GM19463 (cell line): ENCODE measurements at regions not wholly inside any gene's neighbourhood (a gene's known extent, or its start where the extent isn't known, plus 50 kb on each side); places are given as distances from the start of the nearest gene placed in this dataset.
"Not testable (repeated sequence)": the region's sequence is repeated elsewhere in the genome, so short reads cannot be mapped to it uniquely, and the experiment has no call there.

ENCODE experiments used
- ATAC-seq: cut with Tn5 transposase; IDR thresholded peaks from one replicate; pipeline ENCODE4 v1.9.1; 2021; ENCODE audit warnings: mild to moderate bottlenecking, moderate library complexity; ENCODE audit not compliant: unreplicated experiment

DNA sequence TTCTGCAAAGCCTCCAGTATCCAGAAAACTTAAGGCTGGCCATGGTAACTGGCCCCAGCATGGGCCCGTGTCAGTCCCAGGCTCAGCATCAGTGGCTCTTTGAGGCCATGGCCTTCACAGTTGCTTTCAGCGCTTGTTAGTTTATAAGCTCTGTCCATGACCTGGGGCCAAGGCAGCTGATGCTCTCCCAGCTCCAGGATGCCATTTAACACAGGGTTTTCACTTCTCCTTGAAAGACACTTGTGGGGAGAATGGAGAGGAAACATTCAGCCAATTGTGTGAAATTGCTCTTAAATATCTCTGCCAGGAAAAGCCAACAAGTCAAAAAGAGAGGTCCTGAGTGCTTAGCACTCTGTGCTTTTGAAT is 321.3 kb downstream of the FOXO1 start:
- ATAC-seq = no peak

DNA sequence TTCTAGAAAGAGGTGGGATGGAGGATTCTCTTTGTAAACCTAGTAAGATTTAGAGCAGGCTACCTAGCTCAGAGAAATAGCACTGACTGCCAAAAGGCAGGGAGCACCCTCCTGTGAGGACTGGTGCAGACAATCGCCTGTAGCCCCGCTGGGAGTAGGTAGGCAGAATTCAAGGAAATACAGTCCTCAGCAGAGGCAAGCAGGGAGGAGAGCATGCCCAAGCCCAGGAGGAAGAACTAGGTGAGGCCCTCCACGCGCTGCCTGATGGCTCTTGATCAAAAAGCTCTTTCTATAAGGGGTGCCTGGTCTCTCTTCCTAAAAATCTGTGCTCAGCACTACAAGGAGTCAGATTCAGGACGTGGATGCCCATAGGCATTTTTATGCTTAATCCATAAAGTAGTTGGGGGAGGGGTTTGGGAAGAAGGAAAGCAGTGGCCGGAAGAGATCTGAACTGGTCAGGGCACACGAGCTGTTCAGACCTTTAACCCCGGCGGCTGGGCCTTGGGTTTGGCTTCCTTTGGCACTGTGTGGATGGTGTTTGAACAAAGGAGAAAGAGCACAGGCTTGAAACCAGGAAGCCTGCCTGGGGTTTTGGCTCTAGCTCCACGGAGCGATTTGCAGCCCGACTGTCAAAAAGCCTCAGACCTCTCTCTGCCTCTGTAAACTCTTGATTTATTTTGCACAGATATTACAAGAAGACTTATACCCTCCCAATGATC is 320.6 kb downstream of the FOXO1 start:
- no peak for ATAC-seq

DNA sequence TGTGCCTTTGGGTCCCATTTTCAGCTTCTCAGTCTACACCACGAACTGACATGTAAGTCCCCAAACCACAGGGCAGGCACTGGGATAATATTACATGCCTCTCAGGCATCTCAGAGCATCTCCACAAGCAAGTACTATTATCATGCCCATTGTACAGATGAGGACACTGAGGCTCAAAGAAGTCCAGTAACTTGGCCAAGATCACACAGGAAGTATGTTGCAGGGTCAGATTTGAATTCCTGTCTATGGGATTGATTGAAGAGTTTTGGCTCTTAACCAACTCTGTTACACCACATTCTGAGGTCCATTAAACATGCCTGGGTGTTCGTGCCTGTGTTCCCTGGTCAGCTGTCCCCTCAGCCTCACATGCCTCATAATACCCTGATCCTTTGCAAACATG is 319.8 kb downstream of the FOXO1 start:
- no peak for ATAC-seq

DNA sequence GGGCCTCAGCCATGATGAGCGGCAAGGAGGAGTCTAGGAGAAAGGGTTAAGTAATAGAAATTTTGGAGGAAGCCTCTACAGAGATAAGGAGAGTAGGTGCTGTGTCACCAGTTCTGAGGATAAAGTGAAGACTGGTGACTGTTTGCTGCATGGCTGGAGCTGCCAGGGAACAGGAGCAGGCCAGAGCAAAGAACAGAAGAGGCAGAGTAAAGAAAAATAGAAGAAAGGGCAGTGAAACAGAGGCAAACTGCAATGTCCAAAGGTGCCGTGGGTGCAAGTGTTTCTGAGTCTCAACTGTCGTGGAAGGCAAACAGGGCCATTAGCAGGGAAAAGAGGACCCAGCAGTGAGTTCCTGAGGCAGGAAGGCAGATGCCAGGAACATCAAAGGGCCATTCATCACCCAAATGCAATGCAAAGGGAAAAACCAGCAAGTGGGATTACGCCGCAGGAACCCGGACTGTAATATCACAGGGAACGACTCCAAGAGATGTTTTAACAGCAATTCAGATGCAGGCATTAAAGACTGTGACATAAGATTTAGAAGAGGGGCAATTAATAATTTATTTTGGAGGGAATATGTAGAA is 318.3 kb downstream of the FOXO1 start:
- no peak for ATAC-seq

DNA sequence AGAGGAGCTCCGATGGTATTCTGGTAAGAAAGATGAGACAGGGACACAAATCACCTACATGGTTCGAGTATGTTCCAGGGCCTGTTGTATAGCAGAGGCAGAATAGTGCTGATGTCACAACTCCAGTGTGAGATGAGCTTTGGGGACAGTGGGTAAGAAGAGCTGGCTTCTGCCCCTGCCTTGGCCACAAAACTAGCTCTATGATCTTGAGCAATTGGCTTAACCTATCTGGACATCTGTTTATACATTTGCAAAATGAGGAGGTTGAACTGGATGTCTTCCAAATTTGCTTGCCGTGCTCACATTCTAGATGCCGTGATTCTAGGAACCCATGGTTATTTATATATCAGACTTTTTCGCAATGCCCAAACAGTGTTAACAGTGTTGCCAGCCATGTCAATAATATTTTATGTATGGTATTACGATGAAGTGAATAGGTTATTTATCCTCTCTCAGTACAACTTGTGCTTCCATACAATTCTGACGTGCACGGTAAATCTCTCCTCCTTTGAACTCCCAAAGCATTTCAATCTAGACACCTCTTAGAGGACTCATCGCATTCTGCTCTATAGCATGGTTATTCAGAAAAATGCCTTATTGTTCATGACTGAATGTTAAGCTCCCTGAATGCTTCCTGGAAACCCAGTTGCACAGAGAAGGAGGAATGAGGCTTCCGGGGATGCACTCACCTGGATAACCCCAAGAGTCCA is 316.0 kb downstream of the FOXO1 start:
- no peak for ATAC-seq

DNA sequence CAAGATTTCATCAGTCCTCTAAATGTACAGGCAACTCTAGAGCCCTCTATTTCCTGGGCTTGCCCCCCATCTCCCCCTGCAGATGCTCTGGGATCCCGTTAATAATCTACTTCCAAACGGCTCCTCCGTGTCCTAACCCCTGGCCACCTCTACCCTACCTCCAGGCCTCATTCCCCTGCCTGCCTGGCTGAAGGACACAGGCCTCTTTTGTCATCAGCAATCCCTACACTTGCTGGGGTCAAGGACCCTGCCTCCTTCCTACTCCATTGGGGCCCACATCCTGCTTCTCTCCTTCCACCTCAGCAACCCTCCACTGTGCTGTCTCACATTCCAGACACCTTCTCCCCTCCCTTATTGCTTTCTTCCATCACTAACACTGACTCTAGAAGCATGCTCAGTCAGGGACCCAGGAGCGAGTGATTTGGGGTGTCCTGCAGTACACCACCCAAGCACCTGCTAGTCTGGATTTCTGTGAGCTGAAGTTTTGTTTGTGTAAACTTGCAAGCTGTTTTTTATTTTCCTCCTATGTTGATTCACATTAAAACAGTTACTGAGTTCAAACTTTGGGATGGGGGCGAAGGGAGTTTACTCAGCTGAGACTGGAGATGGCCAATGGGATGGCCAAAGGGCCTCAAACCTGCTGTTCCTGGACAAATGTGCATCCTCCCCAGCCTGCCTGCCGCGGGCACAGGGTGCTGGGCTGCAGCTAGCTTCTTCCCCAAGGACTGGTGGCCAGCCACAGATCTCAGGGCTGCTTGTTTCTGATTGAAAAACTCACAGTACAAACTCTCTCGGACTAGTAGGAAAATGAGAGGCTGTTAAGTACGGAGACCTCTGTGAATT is 314.7 kb downstream of the FOXO1 start:
- ATAC-seq = no peak

DNA sequence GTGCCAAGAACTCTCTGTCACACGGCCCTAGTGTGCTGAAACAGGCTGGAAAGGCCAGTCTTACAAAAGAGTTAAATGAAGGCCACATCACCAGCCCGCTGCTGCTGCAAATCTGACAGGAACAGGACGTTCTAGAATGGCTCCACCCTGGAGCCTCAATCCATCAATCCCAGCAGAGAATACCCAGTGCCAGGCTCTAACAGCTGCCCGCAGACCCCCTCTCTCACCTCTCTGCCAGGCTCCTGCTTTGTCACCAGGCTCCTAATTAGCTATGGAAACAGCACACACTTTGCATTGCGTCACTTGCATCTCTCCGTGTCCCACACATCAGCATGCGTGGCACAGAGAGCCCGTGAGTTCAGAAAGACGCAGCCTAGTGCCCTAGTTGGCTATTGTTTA is 314.1 kb downstream of the FOXO1 start:
- ATAC-seq = no peak

DNA sequence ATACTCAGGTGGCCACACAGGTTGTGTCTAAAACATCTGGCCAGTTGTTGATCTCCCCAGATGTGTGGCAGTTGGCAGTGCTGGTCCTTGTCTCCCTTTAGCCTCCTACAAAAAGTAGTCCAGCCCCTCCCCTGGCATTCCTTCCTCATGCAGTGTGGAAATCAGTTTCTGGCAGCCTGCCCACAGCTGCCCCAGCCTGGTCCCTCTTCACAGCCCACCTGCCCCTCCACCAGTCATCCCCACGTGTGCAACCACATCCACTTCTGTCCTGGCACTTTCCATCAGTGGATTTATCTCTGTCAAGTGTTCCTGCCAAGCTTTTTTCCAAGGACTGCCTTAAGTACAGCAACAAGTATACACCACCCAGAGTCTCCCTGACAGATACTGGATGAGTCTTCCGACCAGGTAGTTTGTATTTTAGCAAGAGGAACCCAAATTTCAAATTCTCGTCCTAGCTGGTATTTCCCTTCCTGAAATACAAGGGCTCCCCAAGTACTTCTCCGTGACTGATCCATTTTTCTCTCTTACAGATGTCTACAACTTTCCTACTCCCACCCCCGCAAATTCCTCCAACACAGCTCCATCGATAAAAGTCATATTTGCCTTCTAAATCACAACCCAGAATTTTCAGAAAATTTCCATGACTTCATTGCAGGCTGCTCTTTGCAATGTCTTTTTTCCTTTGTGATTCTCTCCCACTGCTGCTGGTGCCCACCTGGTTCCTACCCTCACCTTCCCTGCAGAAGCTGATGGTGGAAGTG is 313.5 kb downstream of the FOXO1 start:
- ATAC-seq = no peak

DNA sequence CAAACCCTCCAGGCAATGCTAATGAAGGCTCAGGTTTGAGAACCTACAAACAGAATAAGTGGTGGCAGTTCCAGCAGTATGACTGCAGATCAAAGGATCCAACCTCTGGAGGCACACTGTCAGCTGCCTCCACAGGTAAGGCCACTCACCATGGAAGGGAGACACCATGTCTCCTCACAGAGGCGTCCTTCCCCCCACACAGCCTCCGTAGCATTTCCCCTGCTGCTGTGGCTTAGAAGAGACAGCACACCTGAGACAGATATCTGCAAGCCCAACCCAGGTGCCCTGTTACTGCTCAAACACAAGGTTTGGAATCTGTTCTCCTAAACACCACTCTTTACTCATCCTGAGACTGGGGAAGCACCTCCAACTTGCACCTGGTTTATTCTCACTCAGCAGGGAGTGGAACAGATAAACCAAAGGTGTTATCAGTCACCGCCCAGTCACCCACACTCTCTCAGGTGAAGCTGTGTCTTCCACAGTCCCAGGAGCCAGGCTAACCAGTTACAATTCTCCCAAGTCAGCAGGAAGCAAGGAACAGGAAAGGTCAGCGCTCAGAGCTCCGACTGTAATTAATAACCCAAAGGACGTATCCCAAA is 311.2 kb downstream of the FOXO1 start:
- no peak for ATAC-seq

DNA sequence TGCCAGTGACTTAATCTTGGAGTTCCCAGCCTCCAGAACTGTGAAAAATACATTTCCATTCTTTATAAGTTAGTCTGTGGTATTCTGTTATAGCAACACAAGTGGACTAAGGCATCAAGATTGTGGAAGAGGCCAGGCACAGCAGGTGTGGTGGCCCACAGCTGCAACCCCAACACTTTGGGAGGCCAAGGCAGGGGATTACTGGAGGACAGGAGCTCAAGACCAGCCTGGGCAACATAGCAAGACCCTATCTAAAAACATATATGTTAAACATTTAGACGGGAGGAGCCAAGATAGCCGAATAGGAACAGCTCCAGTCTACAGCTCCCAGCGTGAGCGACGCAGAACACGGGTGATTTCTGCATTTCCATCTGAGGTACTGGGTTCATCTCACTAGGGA is 310.4 kb downstream of the FOXO1 start:
- no peak for ATAC-seq

DNA sequence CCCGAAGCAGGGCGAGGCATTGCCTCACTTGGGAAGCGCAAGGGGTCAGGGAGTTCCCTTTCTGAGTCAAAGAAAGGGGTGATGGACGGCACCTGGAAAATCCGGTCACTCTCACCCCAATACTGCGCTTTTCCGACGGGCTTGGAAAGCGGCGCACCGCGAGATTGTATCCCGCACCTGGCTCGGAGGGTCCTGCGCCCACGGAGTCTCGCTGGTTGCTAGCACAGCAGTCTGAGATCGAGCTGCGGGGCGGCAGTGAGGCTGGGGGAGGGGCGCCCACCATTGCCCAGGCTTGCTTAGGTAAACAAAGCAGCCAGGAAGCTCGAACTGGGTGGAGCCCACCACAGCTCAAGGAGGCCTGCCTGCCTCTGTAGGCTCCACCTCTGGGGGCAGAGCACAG is 310.0 kb downstream of the FOXO1 start:
- ATAC-seq = not testable (repeated sequence)

DNA sequence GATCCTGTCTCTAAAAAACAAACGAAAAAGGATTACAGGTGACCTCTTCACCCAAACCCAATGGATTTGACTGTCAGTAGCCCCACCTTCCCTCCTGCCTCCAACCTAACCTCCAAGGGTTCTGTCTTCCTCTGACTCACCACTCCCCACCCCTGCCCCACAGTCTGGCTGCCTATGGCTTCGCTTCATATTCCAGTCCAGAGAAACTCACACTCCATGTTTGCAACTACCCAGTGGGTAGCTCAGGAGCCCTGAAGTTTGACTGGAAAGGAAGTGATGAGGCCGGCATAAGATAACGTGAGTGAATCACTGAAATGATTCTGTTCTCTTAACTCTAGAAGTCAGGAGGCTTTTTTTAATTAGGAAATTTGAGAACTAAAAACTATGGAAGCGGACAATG is 303.9 kb downstream of the FOXO1 start:
- no peak for ATAC-seq

DNA sequence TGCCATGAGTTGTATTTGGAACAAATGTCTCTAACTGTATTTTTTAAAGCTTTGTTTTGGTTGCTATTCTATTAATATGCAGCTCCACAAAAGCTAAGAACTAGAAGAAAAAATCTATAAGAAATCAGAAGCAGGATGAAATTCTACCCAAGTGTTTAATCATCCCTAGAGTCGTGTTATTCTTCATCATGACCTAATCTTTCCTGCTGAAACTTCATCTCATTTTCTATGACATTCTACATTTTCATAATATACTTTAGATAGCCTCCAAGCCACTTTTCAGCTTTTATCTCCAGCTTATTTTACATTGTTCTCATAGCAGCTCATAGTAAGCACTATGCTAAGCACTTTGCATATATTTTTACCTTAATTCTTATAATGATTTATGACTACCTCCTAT is 302.8 kb downstream of the FOXO1 start:
- ATAC-seq = no peak

DNA sequence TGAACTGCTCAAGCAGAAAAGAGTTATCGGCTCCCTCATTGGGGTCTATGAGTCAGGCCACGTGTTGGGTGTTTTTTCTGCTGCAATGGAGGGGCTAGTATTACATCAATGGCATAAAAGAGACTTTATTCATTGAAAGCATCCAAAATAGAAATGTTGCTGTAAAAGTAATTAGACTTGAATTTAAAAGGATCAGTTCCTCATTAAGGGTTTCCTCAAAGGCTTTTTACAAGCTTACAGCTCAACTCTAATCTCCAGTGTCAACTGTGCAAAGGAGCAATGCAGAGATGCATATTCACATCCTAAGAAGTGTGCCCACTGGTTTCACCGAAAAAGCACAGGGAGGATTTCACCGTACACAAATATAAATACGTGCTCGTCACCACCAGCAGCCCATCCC is 300.3 kb downstream of the FOXO1 start:
- ATAC-seq = no peak

DNA sequence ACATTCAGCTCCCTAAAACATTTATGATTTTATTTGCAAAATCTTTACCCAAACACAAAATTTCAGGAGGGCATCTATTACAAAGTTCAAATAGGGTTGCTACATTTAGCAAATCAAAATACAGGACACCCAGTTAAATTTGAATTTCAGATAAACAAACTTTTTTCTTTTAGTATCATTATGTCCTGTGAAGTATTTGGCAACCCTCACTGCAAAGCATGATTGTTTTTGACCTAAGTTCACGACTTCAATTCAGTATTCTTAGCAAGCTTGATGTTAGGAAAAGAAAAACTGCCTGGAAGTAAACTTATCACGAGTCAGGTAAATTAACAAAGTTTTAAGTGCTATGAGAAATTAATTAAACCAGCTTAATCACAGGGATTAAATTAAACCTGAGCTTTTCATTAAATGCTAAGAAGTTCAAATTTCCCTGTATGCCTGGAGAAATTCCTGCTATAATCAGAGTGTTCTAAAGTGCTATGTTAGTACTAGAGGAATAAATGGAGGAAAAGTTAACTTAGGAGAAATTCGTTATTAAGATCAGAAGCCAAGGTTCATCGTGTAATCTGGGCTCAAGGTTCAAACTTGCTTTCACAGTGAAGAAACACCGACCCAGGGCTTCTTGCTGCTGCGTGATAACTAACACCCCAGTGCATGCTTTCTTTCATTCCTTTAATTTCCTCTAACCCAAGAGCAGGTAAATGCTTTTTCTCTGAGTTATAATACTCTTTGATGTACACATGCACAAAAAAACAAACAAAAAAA is 298.1 kb downstream of the FOXO1 start:
- no peak for ATAC-seq

DNA sequence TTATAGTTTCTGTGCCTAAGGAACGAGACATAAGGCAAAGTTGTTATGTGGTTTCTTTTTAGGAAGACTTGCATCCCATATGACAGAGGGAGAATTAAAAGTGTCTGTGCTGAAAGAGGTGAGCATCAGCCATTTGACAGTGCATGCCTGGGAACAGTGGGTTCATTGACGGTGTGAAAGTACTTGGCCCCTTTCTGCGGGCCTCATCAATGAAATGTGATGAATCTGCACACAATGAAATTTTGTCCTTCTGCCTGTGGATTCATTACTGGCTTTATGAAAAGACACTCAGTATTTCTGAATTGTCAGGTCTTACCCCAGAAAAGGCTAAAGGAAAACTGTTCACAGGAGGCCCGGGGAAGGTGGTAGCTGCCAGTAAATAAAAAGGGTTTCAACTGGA is 295.8 kb downstream of the FOXO1 start:
- no peak for ATAC-seq

DNA sequence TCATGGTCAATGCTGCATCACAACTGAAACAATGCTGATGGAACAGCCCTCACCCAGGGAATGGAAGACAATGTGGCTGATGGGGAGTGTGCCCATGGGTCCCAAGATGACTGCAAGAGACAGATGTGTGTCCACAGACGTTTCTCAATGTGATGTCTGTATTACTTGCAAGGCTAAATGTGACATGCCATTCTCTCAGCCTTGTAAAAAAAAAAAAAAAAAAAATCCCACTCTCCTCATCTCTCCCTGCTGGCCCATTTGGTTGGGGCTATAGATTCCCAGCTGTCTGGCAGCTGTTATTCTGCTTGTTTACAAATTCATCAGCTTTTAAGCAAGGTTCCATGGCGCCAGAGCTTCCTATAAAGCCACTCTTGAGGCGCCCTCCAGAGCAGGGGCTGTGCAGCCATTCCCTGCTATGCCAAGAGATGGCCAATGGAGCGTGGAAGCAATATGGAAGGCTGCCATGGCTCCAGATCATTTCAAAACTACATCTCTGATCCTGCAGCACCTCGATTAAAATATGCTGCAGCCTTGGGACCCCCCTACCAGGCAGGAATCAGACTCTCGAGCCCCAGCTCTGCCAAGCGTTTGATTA is 294.8 kb downstream of the FOXO1 start:
- ATAC-seq = no peak

DNA sequence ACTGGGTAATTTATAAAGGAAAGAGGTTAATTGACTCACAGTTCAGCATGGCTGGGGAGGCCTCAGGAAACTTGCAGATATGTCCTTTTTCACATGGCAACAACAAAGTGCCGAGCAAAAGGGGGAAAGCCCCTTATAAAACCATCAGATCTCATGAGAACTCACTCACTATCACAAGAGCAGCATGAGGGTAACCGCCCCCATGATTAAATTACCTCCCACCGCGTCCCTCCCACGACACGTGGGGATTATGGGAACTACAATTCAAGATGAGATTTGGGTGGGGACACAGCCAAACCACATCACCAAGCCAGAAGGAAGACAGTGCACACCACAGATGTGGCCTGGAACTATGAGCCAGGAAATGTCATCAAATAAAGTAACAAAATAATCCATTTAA is 292.8 kb downstream of the FOXO1 start:
- not testable (repeated sequence) for ATAC-seq

DNA sequence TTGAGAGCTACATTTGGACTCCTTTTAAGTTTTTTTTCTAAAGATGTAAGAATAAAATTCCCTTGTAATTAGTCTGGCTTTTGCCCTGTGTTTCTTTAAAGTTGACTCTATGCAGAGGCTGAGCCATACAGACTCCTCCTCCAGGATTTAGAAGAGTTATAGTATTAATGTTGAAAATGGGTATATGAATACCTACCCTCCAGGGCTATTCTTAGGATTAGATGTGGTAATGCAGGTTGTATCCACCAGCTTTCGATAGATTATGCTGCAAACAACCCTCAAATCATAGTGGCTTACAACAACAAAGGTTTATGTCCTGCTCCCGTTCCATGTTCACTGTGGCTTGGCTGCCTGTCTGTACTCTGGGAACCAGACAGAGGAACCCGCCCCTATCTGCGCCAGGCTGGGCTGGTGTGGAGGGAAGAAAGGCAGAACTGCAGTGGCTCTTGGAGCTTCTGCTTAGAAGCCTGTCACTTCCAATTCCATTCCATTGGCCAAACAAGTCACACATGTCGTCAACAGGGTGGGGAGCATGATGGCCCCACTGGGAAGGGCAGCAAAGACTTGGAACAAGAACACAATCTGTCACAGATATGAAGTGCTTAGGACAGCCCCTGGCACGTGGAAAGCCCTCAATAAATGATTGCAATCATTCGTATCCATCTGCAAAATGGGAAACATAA is 290.8 kb downstream of the FOXO1 start:
- ATAC-seq = no peak
